CD4-positive, alpha-beta T cell treated with Interferon gamma for 1 hour (primary cell): ENCODE measurements at regions not wholly inside any gene's neighbourhood (a gene's known extent, or its start where the extent isn't known, plus 50 kb on each side); places are given as distances from the start of the nearest gene placed in this dataset.
"Not testable (repeated sequence)": the region's sequence is repeated elsewhere in the genome, so short reads cannot be mapped to it uniquely, and the experiment has no call there.

Source experiments
- DNase-seq: peaks from one replicate; pipeline ENCODE4 v3.0.0-alpha.2; 2020

GRCh38 chr1:10867914-10868598, 71.6 kb upstream of the CASZ1 start:
- DNase-seq, result no peak

GRCh38 chr1:10868599-10868965, 72.1 kb upstream of the CASZ1 start:
- DNase-seq, result no peak

GRCh38 chr1:10869933-10870332, 73.5 kb upstream of the CASZ1 start:
- no peak for DNase-seq

- no peak for DNase-seq
Measured at GRCh38 chr1:10870493-10871096, 74.1 kb upstream of the CASZ1 start.

- DNase-seq, result no peak
Measured at GRCh38 chr1:10873189-10873588, 76.7 kb upstream of the CASZ1 start.

GRCh38 chr1:10874351-10874750, 77.9 kb upstream of the CASZ1 start:
- no peak for DNase-seq

GRCh38 chr1:10877894-10878293, 81.4 kb upstream of the CASZ1 start:
- no peak for DNase-seq

GRCh38 chr1:10878469-10878868, 82.0 kb upstream of the CASZ1 start:
- DNase-seq, result no peak

GRCh38 chr1:10880063-10880462, 83.6 kb upstream of the CASZ1 start:
- DNase-seq, result no peak

GRCh38 chr1:10881046-10881445, 84.6 kb upstream of the CASZ1 start:
- DNase-seq, result no peak

GRCh38 chr1:10882069-10882468, 85.6 kb upstream of the CASZ1 start:
- no peak for DNase-seq

GRCh38 chr1:10887032-10887431, 90.6 kb upstream of the CASZ1 start:
- not testable (repeated sequence) for DNase-seq

GRCh38 chr1:10888291-10888690, 91.8 kb upstream of the CASZ1 start:
- DNase-seq, result no peak

GRCh38 chr1:10888791-10889649, 92.6 kb upstream of the CASZ1 start:
- DNase-seq, result no peak

GRCh38 chr1:10889650-10890353, 93.4 kb upstream of the CASZ1 start:
- DNase-seq, result no peak

- no peak for DNase-seq
Measured at GRCh38 chr1:10890491-10891071, 94.1 kb upstream of the CASZ1 start.

GRCh38 chr1:10891091-10891490, 94.6 kb upstream of the CASZ1 start:
- DNase-seq, result no peak

- DNase-seq, result no peak
Measured at GRCh38 chr1:10892138-10893065, 96.0 kb upstream of the CASZ1 start.

- DNase-seq, result no peak
Measured at GRCh38 chr1:10895621-10896020, 99.2 kb upstream of the CASZ1 start.

- no peak for DNase-seq
Measured at GRCh38 chr1:10896673-10897072, 100.2 kb upstream of the CASZ1 start.

- no peak for DNase-seq
Measured at GRCh38 chr1:10897321-10897980, 101.0 kb upstream of the CASZ1 start.
